ENCODE measurements at regions not wholly inside any gene's neighbourhood (a gene's known extent, or its start where the extent isn't known, plus 50 kb on each side); places are given as distances from the start of the nearest gene placed in this dataset.
"Not testable (repeated sequence)": the region's sequence is repeated elsewhere in the genome, so short reads cannot be mapped to it uniquely, and the experiment has no call there.

- no peaks in the 10 kb centered on the region for H3K36me3 ChIP-seq (replicated peaks)
- peak; percentile 48 for DNase-seq
- no peaks in the 10 kb centered on the region for H3K27me3 ChIP-seq (replicated peaks)
- in situ Hi-C loops (cut with HindIII; ENCODE audit: low pct_ligation_motif_present, low sequenced_read_pairs) = no loop called here
- H3K4me3 ChIP-seq (ENCODE audit: low read depth, low read length) = no peak overlapping the region
- H3K27ac ChIP-seq = no peak overlapping the region
- no peak for TF ChIP-seq CTCF (IDR thresholded peaks at IDR 0.05; ENCODE audit: low read depth, low read length, missing control alignments)
These were observed 270.7 kb upstream of the PDE3A start for GRCh38 chr12:20097626-20098025.

DNA sequence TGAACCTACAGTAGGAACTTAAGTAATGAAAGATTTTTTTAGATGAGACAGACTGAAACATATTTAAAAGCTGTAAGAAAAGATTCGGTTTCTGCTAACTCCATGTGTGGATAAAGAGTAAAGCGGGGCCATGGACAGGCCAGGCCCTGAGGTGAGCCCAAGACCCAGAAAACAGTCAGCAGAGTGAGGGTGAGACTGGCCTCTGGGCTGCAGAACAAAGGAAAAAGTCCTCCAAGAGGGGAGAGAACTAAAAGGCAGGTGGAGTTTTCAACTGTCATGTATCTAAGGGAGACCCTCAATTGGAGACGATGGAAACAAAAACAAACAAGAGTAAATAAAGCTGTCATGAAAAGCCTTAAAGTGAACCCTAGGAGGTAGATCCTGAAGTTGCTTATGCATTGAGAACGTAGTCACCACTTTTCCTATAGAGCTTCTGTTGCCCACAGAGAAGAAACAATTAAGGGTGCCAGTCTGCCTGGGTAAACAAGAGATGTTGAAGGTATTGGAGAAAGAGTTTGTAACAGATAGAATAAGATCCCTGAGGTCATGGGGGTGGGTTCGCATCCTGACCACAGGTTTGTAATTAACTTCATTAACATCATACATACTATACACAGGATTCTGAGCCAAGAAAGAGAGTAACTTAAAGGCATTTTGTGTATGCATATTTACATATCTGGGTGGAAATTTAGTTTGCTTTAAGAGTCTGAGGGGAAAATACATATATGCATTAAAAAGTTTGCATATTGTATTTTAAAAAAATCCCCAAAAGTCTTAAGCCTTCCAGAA is 268.7 kb upstream of the PDE3A start:
- H3K36me3 ChIP-seq (replicated peaks) = no peaks in the 10 kb centered on the region
- in situ Hi-C loops (cut with HindIII; ENCODE audit: low pct_ligation_motif_present, low sequenced_read_pairs) = no loop called here
- no peaks in the 10 kb centered on the region for H3K27me3 ChIP-seq (replicated peaks)
- no peak overlapping the region for H3K27ac ChIP-seq
- TF ChIP-seq CTCF (IDR thresholded peaks at IDR 0.05; ENCODE audit: low read depth, low read length, missing control alignments) = no peak
- no peak overlapping the region for H3K4me3 ChIP-seq (ENCODE audit: low read depth, low read length)
- no peak for DNase-seq

GRCh38 chr12:20101046-20101445 is 267.3 kb upstream of the PDE3A start:
- no peak for TF ChIP-seq CTCF (IDR thresholded peaks at IDR 0.05; ENCODE audit: low read depth, low read length, missing control alignments)
- DNase-seq = no peak
- Histone ChIP-seq H3K4me3 (ENCODE audit: low read depth, low read length) (no peak overlapping the region), H3K36me3 (replicated peaks) (no peaks in the 10 kb centered on the region), H3K27me3 (replicated peaks) (no peaks in the 10 kb centered on the region), H3K27ac (no peak overlapping the region)
- in situ Hi-C loops (cut with HindIII; ENCODE audit: low pct_ligation_motif_present, low sequenced_read_pairs) = no loop called here

DNA sequence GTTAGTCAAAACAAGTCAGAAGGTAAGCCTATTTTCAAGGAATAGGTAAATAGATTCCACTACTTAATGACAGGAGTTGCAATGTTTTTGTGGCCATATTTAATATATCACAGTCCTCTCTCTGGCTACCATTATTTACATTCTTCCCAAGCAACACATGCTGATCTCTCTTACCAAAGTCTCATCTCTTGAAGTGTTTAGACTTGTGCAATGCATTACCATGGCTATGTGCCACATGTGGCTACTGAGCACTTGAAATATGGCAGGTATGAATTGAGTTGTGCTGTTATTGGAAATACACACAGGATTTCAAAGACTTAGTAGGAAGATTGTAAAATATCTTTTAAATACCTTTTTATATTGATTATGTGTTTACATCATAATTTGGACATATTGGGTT is 262.4 kb upstream of the PDE3A start:
- no peak for DNase-seq
- no peak overlapping the region for H3K27ac ChIP-seq
- in situ Hi-C loops (cut with HindIII; ENCODE audit: low pct_ligation_motif_present, low sequenced_read_pairs) = no loop called here
- no peak for TF ChIP-seq CTCF (IDR thresholded peaks at IDR 0.05; ENCODE audit: low read depth, low read length, missing control alignments)
- no peak overlapping the region for H3K4me3 ChIP-seq (ENCODE audit: low read depth, low read length)
- no peaks in the 10 kb centered on the region for H3K27me3 ChIP-seq (replicated peaks)
- H3K36me3 ChIP-seq (replicated peaks) = no peaks in the 10 kb centered on the region

GRCh38 chr12:20109676-20110075 is 258.7 kb upstream of the PDE3A start:
- H3K36me3 ChIP-seq (replicated peaks) = no peaks in the 10 kb centered on the region
- in situ Hi-C loops (cut with HindIII; ENCODE audit: low pct_ligation_motif_present, low sequenced_read_pairs) = no loop called here
- no peak for DNase-seq
- H3K27ac ChIP-seq = no peak overlapping the region
- TF ChIP-seq CTCF (IDR thresholded peaks at IDR 0.05; ENCODE audit: low read depth, low read length, missing control alignments) = no peak
- H3K27me3 ChIP-seq (replicated peaks) = no peaks in the 10 kb centered on the region
- H3K4me3 ChIP-seq (ENCODE audit: low read depth, low read length) = no peak overlapping the region

- H3K27ac ChIP-seq; in situ Hi-C loops (cut with HindIII; ENCODE audit: low pct_ligation_motif_present, low sequenced_read_pairs); DNase-seq; H3K27me3 ChIP-seq (replicated peaks); H3K36me3 ChIP-seq (replicated peaks); H3K4me3 ChIP-seq (ENCODE audit: low read depth, low read length): not testable (repeated sequence)
These were observed 253.0 kb upstream of the PDE3A start for GRCh38 chr12:20115371-20115770.

Measured in brain microvascular endothelial cell (primary cell).